ENCODE measurements at regions not wholly inside any gene's neighbourhood (a gene's known extent, or its start where the extent isn't known, plus 50 kb on each side); places are given as distances from the start of the nearest gene placed in this dataset.

- H3K27me3 ChIP-seq (ENCODE audit: insufficient read depth, low read length): no peaks in the 10 kb centered on the region
- H2AFZ ChIP-seq (ENCODE audit: low read length, unreplicated experiment): no peak overlapping the region
- no peaks in the 10 kb centered on the region for H3K79me2 ChIP-seq (ENCODE audit: control insufficient read depth, insufficient read depth, low read length, unreplicated experiment)
- H3K4me3 ChIP-seq (ENCODE audit: low read depth, low read length): no peak overlapping the region
- H3K36me3 ChIP-seq (ENCODE audit: insufficient read depth, low read length): no peaks in the 10 kb centered on the region
- H3K4me1 ChIP-seq (ENCODE audit: control insufficient read depth, insufficient read depth, low read length, unreplicated experiment): peaks cover 21% of the 10 kb centered on the region
- H3K27ac ChIP-seq (ENCODE audit: low read depth, low read length): no peak overlapping the region
Observed at GRCh38 chr18:34608064-34608463, 102.0 kb upstream of the DTNA start.

GRCh38 chr18:34609986-34610648, 100.0 kb upstream of the DTNA start:
- H3K4me1 ChIP-seq (ENCODE audit: control insufficient read depth, insufficient read depth, low read length, unreplicated experiment): peaks cover 14% of the 10 kb centered on the region
- no peaks in the 10 kb centered on the region for H3K36me3 ChIP-seq (ENCODE audit: insufficient read depth, low read length)
- H3K79me2 ChIP-seq (ENCODE audit: control insufficient read depth, insufficient read depth, low read length, unreplicated experiment): no peaks in the 10 kb centered on the region
- no peak overlapping the region for H2AFZ ChIP-seq (ENCODE audit: low read length, unreplicated experiment)
- no peaks in the 10 kb centered on the region for H3K27me3 ChIP-seq (ENCODE audit: insufficient read depth, low read length)
- no peak overlapping the region for H3K27ac ChIP-seq (ENCODE audit: low read depth, low read length)
- H3K4me3 ChIP-seq (ENCODE audit: low read depth, low read length): no peak overlapping the region

- H2AFZ ChIP-seq (ENCODE audit: low read length, unreplicated experiment): no peak overlapping the region
- H3K4me1 ChIP-seq (ENCODE audit: control insufficient read depth, insufficient read depth, low read length, unreplicated experiment): no peaks in the 10 kb centered on the region
- H3K27ac ChIP-seq (ENCODE audit: low read depth, low read length): no peak overlapping the region
- no peaks in the 10 kb centered on the region for H3K36me3 ChIP-seq (ENCODE audit: insufficient read depth, low read length)
- no peaks in the 10 kb centered on the region for H3K79me2 ChIP-seq (ENCODE audit: control insufficient read depth, insufficient read depth, low read length, unreplicated experiment)
- H3K27me3 ChIP-seq (ENCODE audit: insufficient read depth, low read length): no peaks in the 10 kb centered on the region
- H3K4me3 ChIP-seq (ENCODE audit: low read depth, low read length): no peak overlapping the region
Observed at GRCh38 chr18:34611904-34612303, 98.2 kb upstream of the DTNA start.

- Histone ChIP-seq H3K36me3 (ENCODE audit: insufficient read depth, low read length) (no peaks in the 10 kb centered on the region), H3K27me3 (ENCODE audit: insufficient read depth, low read length) (no peaks in the 10 kb centered on the region)
Observed at GRCh38 chr18:34620258-34620861, 89.7 kb upstream of the DTNA start.

GRCh38 chr18:34623557-34623956, 86.5 kb upstream of the DTNA start:
- Histone ChIP-seq H3K4me1 (ENCODE audit: control insufficient read depth, insufficient read depth, low read length, unreplicated experiment) (peaks cover 11% of the 10 kb centered on the region), H3K4me3 (ENCODE audit: low read depth, low read length) (no peak overlapping the region), H2AFZ (ENCODE audit: low read length, unreplicated experiment) (no peak overlapping the region), H3K36me3 (ENCODE audit: insufficient read depth, low read length) (no peaks in the 10 kb centered on the region), H3K79me2 (ENCODE audit: control insufficient read depth, insufficient read depth, low read length, unreplicated experiment) (no peaks in the 10 kb centered on the region), H3K27me3 (ENCODE audit: insufficient read depth, low read length) (no peaks in the 10 kb centered on the region), H3K27ac (ENCODE audit: low read depth, low read length) (no peak overlapping the region)

More at GRCh38 chr18:34620258-34620861, 89.7 kb upstream of the DTNA start:
- Histone ChIP-seq H3K4me3 (ENCODE audit: low read depth, low read length) (no peak overlapping the region), H3K27ac (ENCODE audit: low read depth, low read length) (no peak overlapping the region), H3K4me1 (ENCODE audit: control insufficient read depth, insufficient read depth, low read length, unreplicated experiment) (peaks cover 6% of the 10 kb centered on the region), H2AFZ (ENCODE audit: low read length, unreplicated experiment) (no peak overlapping the region), H3K79me2 (ENCODE audit: control insufficient read depth, insufficient read depth, low read length, unreplicated experiment) (no peaks in the 10 kb centered on the region)

GRCh38 chr18:34624551-34624950, 85.5 kb upstream of the DTNA start:
- Histone ChIP-seq H3K27ac (ENCODE audit: low read depth, low read length) (no peak overlapping the region), H3K79me2 (ENCODE audit: control insufficient read depth, insufficient read depth, low read length, unreplicated experiment) (no peaks in the 10 kb centered on the region), H3K4me3 (ENCODE audit: low read depth, low read length) (no peak overlapping the region), H3K27me3 (ENCODE audit: insufficient read depth, low read length) (no peaks in the 10 kb centered on the region), H3K36me3 (ENCODE audit: insufficient read depth, low read length) (no peaks in the 10 kb centered on the region), H3K4me1 (ENCODE audit: control insufficient read depth, insufficient read depth, low read length, unreplicated experiment) (peaks cover 11% of the 10 kb centered on the region), H2AFZ (ENCODE audit: low read length, unreplicated experiment) (no peak overlapping the region)

GRCh38 chr18:34626404-34627136, 83.5 kb upstream of the DTNA start:
- H3K79me2 ChIP-seq (ENCODE audit: control insufficient read depth, insufficient read depth, low read length, unreplicated experiment): no peaks in the 10 kb centered on the region

GRCh38 chr18:34627137-34627920, 82.8 kb upstream of the DTNA start:
- no peak overlapping the region for H3K4me3 ChIP-seq (ENCODE audit: low read depth, low read length)
- no peaks in the 10 kb centered on the region for H3K79me2 ChIP-seq (ENCODE audit: control insufficient read depth, insufficient read depth, low read length, unreplicated experiment)
- peaks cover 11% of the 10 kb centered on the region for H3K4me1 ChIP-seq (ENCODE audit: control insufficient read depth, insufficient read depth, low read length, unreplicated experiment)
- no peak overlapping the region for H2AFZ ChIP-seq (ENCODE audit: low read length, unreplicated experiment)
- H3K27ac ChIP-seq (ENCODE audit: low read depth, low read length): no peak overlapping the region
- H3K27me3 ChIP-seq (ENCODE audit: insufficient read depth, low read length): no peaks in the 10 kb centered on the region
- no peaks in the 10 kb centered on the region for H3K36me3 ChIP-seq (ENCODE audit: insufficient read depth, low read length)

More at GRCh38 chr18:34626404-34627136, 83.5 kb upstream of the DTNA start:
- Histone ChIP-seq H3K4me1 (ENCODE audit: control insufficient read depth, insufficient read depth, low read length, unreplicated experiment) (peaks cover 11% of the 10 kb centered on the region), H3K27ac (ENCODE audit: low read depth, low read length) (no peak overlapping the region), H3K36me3 (ENCODE audit: insufficient read depth, low read length) (no peaks in the 10 kb centered on the region), H3K27me3 (ENCODE audit: insufficient read depth, low read length) (no peaks in the 10 kb centered on the region), H3K4me3 (ENCODE audit: low read depth, low read length) (no peak overlapping the region), H2AFZ (ENCODE audit: low read length, unreplicated experiment) (no peak overlapping the region)

GRCh38 chr18:34631093-34631966, 78.8 kb upstream of the DTNA start:
- H3K4me1 ChIP-seq (ENCODE audit: control insufficient read depth, insufficient read depth, low read length, unreplicated experiment): peaks cover 5% of the 10 kb centered on the region
- no peak overlapping the region for H3K4me3 ChIP-seq (ENCODE audit: low read depth, low read length)
- no peaks in the 10 kb centered on the region for H3K36me3 ChIP-seq (ENCODE audit: insufficient read depth, low read length)

GRCh38 chr18:34632321-34632720, 77.8 kb upstream of the DTNA start:
- Histone ChIP-seq H3K27me3 (ENCODE audit: insufficient read depth, low read length) (no peaks in the 10 kb centered on the region), H3K4me3 (ENCODE audit: low read depth, low read length) (no peak overlapping the region), H3K79me2 (ENCODE audit: control insufficient read depth, insufficient read depth, low read length, unreplicated experiment) (no peaks in the 10 kb centered on the region), H2AFZ (ENCODE audit: low read length, unreplicated experiment) (no peak overlapping the region), H3K4me1 (ENCODE audit: control insufficient read depth, insufficient read depth, low read length, unreplicated experiment) (no peaks in the 10 kb centered on the region), H3K36me3 (ENCODE audit: insufficient read depth, low read length) (no peaks in the 10 kb centered on the region), H3K27ac (ENCODE audit: low read depth, low read length) (no peak overlapping the region)

More at GRCh38 chr18:34631093-34631966, 78.8 kb upstream of the DTNA start:
- H3K27me3 ChIP-seq (ENCODE audit: insufficient read depth, low read length): no peaks in the 10 kb centered on the region
- H3K79me2 ChIP-seq (ENCODE audit: control insufficient read depth, insufficient read depth, low read length, unreplicated experiment): no peaks in the 10 kb centered on the region
- no peak overlapping the region for H3K27ac ChIP-seq (ENCODE audit: low read depth, low read length)
- H2AFZ ChIP-seq (ENCODE audit: low read length, unreplicated experiment): no peak overlapping the region

Data from ACC112 (cell line).